Activated B cell treated with CpG ODN at 0.5 μM for 24 hours (primary cell): ENCODE measurements at regions not wholly inside any gene's neighbourhood (a gene's known extent, or its start where the extent isn't known, plus 50 kb on each side); places are given as distances from the start of the nearest gene placed in this dataset.

ENCODE experiments used
- ATAC-seq: fragments of 200-7000 bp; cut with Tn5 transposase; one replicate; pipeline ENCODE4 v1.10.0; 2021; ENCODE audit warnings: low read depth, mild to moderate bottlenecking, moderate library complexity
- CTCF ChIA-PET: fragments of 350-600 bp; sonication (Branson Sonifier 250); formaldehyde crosslinking; loops from one replicate; lab custom pipeline; 2021; ENCODE audit warnings: antibody characterized with exemption; lab: Charles Lee
- POLR2A ChIA-PET: fragments of 350-600 bp; sonication (Branson Sonifier 250); formaldehyde crosslinking; loops from one replicate; lab custom pipeline; 2021; ENCODE audit warnings: antibody characterized with exemption; lab: Charles Lee
- DNase-seq: peaks from one replicate; pipeline ENCODE4 v3.0.0; 2022
- H3K27ac Mint-ChIP-seq: one replicate; pipeline ENCODE4 v1.8.0; 2020; ENCODE audit warnings: mixed read lengths
- H3K27me3 Mint-ChIP-seq: one replicate; pipeline ENCODE4 v1.8.0; 2021; ENCODE audit warnings: mixed read lengths
- H3K36me3 Mint-ChIP-seq: one replicate; pipeline ENCODE4 v1.8.0; 2021; ENCODE audit warnings: low read depth, mixed read lengths
- H3K4me1 Mint-ChIP-seq: one replicate; pipeline ENCODE4 v1.8.0; 2021; ENCODE audit warnings: mixed read lengths
- H3K4me3 Mint-ChIP-seq: one replicate; pipeline ENCODE4 v1.8.0; 2020; ENCODE audit warnings: mild to moderate bottlenecking, mixed read lengths
- H3K9me3 Mint-ChIP-seq: one replicate; pipeline ENCODE4 v1.8.0; 2020; ENCODE audit warnings: mixed read lengths
- CTCF ChIP-seq: fragments of 200-600 bp; IDR thresholded peaks from one replicate; pipeline ENCODE4 v1.8.0; 2022; ENCODE audit warnings: antibody characterized with exemption, mild to moderate bottlenecking
- intact Hi-C: fragments of 100-400 bp; cut with micrococcal nuclease; formaldehyde crosslinking; loops from one replicate; pipeline ENCODE4 v1.15.1; 2024

- Mint-ChIP-seq H3K27me3 (peaks cover 5% of the 10 kb centered on the region), H3K36me3 (no peaks in the 10 kb centered on the region), H3K4me1 (no peaks in the 10 kb centered on the region), H3K9me3 (no peaks in the 10 kb centered on the region), H3K27ac (no peak overlapping the region), H3K4me3 (no peak overlapping the region)
- intact Hi-C loops = no loop called here
- POLR2A ChIA-PET = no interaction called here
- DNase-seq (no peak), ATAC-seq (no peak)
- TF ChIP-seq CTCF = no peak
- CTCF ChIA-PET = no interaction called here
These were observed 137.7 kb upstream of the HDDC2 start for GRCh38 chr6:125439512-125439911.

GRCh38 chr6:125444006-125444923 is 142.5 kb upstream of the HDDC2 start:
- no peaks in the 10 kb centered on the region for H3K9me3 Mint-ChIP-seq
- ChIA-PET POLR2A (no interaction called here), CTCF (no interaction called here)
- no peaks in the 10 kb centered on the region for H3K27me3 Mint-ChIP-seq
- ATAC-seq (no peak), DNase-seq (no peak)
- H3K36me3 Mint-ChIP-seq = no peaks in the 10 kb centered on the region
- TF ChIP-seq CTCF = no peak
- intact Hi-C loops = no loop called here
- no peak overlapping the region for H3K27ac Mint-ChIP-seq
- no peak overlapping the region for H3K4me3 Mint-ChIP-seq
- no peaks in the 10 kb centered on the region for H3K4me1 Mint-ChIP-seq

- no peaks in the 10 kb centered on the region for H3K4me1 Mint-ChIP-seq
- ChIA-PET POLR2A (no interaction called here), CTCF (no interaction called here)
- DNase-seq = no peak
- no peaks in the 10 kb centered on the region for H3K27me3 Mint-ChIP-seq
- no peak overlapping the region for H3K4me3 Mint-ChIP-seq
- H3K9me3 Mint-ChIP-seq = no peaks in the 10 kb centered on the region
- H3K27ac Mint-ChIP-seq = no peak overlapping the region
- H3K36me3 Mint-ChIP-seq = no peaks in the 10 kb centered on the region
- ATAC-seq = no peak
- intact Hi-C loops = no loop called here
- TF ChIP-seq CTCF = no peak
These were observed 143.3 kb upstream of the HDDC2 start for GRCh38 chr6:125445054-125445453.

- Mint-ChIP-seq H3K27me3 (no peaks in the 10 kb centered on the region), H3K36me3 (no peaks in the 10 kb centered on the region), H3K4me1 (no peaks in the 10 kb centered on the region), H3K27ac (no peak overlapping the region), H3K9me3 (no peaks in the 10 kb centered on the region), H3K4me3 (no peak overlapping the region)
- DNase-seq (no peak), ATAC-seq (no peak)
- ChIA-PET CTCF (no interaction called here), POLR2A (no interaction called here)
- intact Hi-C loops = no loop called here
- no peak for TF ChIP-seq CTCF
These were observed 144.2 kb upstream of the HDDC2 start for GRCh38 chr6:125446011-125446410.

GRCh38 chr6:125451750-125452149 is 150.0 kb upstream of the HDDC2 start:
- no peak for DNase-seq
- Mint-ChIP-seq H3K4me3 (no peak overlapping the region), H3K27ac (no peak overlapping the region), H3K36me3 (no peaks in the 10 kb centered on the region), H3K9me3 (peaks cover 7% of the 10 kb centered on the region), H3K27me3 (no peaks in the 10 kb centered on the region), H3K4me1 (no peaks in the 10 kb centered on the region)
- ChIA-PET POLR2A (no interaction called here), CTCF (no interaction called here)
- ATAC-seq = no peak
- intact Hi-C loops = no loop called here
- no peak for TF ChIP-seq CTCF
